SK-N-SH treated with all-trans-retinoic acid at 6 μM for 48 hours (cell line): ENCODE measurements at regions not wholly inside any gene's neighbourhood (a gene's known extent, or its start where the extent isn't known, plus 50 kb on each side); places are given as distances from the start of the nearest gene placed in this dataset.

Source experiments
- ATAC-seq: fragments of 200-7000 bp; cut with Tn5 transposase; 3 replicates; pipeline ENCODE4 v1.9.1; 2020; ENCODE audit warnings: mild to moderate bottlenecking, moderate library complexity
- ARNTL ChIP-seq: fragments of 450-650 bp; formaldehyde crosslinking; IDR thresholded peaks from 2 replicates; pipeline ENCODE4 v1.5.0; 2020; ENCODE audit warnings: low read depth, mild to moderate bottlenecking, moderate library complexity, borderline replicate concordance
- BACH2 ChIP-seq: fragments of 250-450 bp; sonication (Bioruptor Pico); IDR thresholded peaks from 2 replicates; pipeline ENCODE4 v1.9.0; 2021; ENCODE audit warnings: mild to moderate bottlenecking, borderline replicate concordance
- CSDC2 ChIP-seq: fragments of 250-450 bp; sonication (Bioruptor Pico); IDR thresholded peaks from 2 replicates; pipeline ENCODE4 v1.5.0; 2020; ENCODE audit warnings: mild to moderate bottlenecking, moderate library complexity
- ESRRG ChIP-seq: fragments of 250-450 bp; sonication (Bioruptor Pico); IDR thresholded peaks from 2 replicates; pipeline ENCODE4 v1.6.1; 2021; ENCODE audit warnings: mild to moderate bottlenecking
- GLIS3 ChIP-seq: fragments of 250-450 bp; sonication (Bioruptor Pico); IDR thresholded peaks from 2 replicates; pipeline ENCODE4 v1.5.0; 2020; ENCODE audit warnings: mild to moderate bottlenecking, moderate library complexity
- ISL1 ChIP-seq: fragments of 250-450 bp; sonication (Bioruptor Pico); IDR thresholded peaks from 2 replicates; pipeline ENCODE4 v2.1.2; 2022; ENCODE audit warnings: mild to moderate bottlenecking, moderate library complexity
- OSR1 ChIP-seq: fragments of 250-450 bp; sonication (Bioruptor Pico); IDR thresholded peaks from 2 replicates; pipeline ENCODE4 v1.8.0; 2022; ENCODE audit warnings: moderate library complexity, mild to moderate bottlenecking, inconsistent platforms
- PPARA ChIP-seq: fragments of 250-450 bp; sonication (Bioruptor Pico); IDR thresholded peaks from 2 replicates; pipeline ENCODE4 v1.5.0; 2020; ENCODE audit warnings: mild to moderate bottlenecking, borderline replicate concordance
- RARB ChIP-seq: fragments of 250-450 bp; sonication (Bioruptor Pico); IDR thresholded peaks from 2 replicates; pipeline ENCODE4 v1.8.0; 2021; ENCODE audit warnings: mild to moderate bottlenecking, moderate library complexity
- TCF4 ChIP-seq: fragments of 250-450 bp; sonication (Bioruptor Pico); IDR thresholded peaks from 2 replicates; pipeline ENCODE4 v1.8.0; 2021; ENCODE audit warnings: mild to moderate bottlenecking, moderate library complexity, borderline replicate concordance
- TOX ChIP-seq: fragments of 250-450 bp; sonication (Bioruptor Pico); IDR thresholded peaks from 2 replicates; pipeline ENCODE4 v1.8.0; 2021; ENCODE audit warnings: mild to moderate bottlenecking, moderate library complexity, borderline replicate concordance
- ZC3H10 ChIP-seq: fragments of 250-450 bp; sonication (Bioruptor Pico); IDR thresholded peaks from 2 replicates; pipeline ENCODE4 v1.5.1; 2021; ENCODE audit warnings: mild to moderate bottlenecking, moderate library complexity
- ZFP3 ChIP-seq: fragments of 250-450 bp; sonication (Bioruptor Pico); IDR thresholded peaks from 2 replicates; pipeline ENCODE4 v1.5.0; 2020; ENCODE audit warnings: mild to moderate bottlenecking, moderate library complexity
- ZFP30 ChIP-seq: fragments of 450-650 bp; formaldehyde crosslinking; IDR thresholded peaks from 2 replicates; pipeline ENCODE4 v1.5.0; 2022; ENCODE audit warnings: mild to moderate bottlenecking, moderate library complexity
- ZNF565 ChIP-seq: fragments of 450-650 bp; formaldehyde crosslinking; conservative IDR thresholded peaks from 2 replicates; pipeline ENCODE4 v1.5.0; 2020; ENCODE audit warnings: low read depth, mild to moderate bottlenecking, moderate library complexity
- ZNF70 ChIP-seq: fragments of 450-650 bp; formaldehyde crosslinking; IDR thresholded peaks from 2 replicates; pipeline ENCODE4 v1.5.0; 2020; ENCODE audit warnings: mild to moderate bottlenecking, moderate library complexity
- ZNF8 ChIP-seq: fragments of 450-650 bp; formaldehyde crosslinking; IDR thresholded peaks from 2 replicates; pipeline ENCODE4 v1.5.0; 2020; ENCODE audit warnings: mild to moderate bottlenecking, moderate library complexity
- TF ChIP-seq, protein P1 (sequence below): fragments of 250-450 bp; sonication (Bioruptor Pico); IDR thresholded peaks from 2 replicates; pipeline ENCODE4 v1.5.0; 2020; ENCODE audit warnings: mild to moderate bottlenecking, moderate library complexity
- TF ChIP-seq, protein P2 (sequence below): fragments of 250-450 bp; sonication (Bioruptor Pico); IDR thresholded peaks from 2 replicates; pipeline ENCODE4 v1.8.0; 2020; ENCODE audit warnings: mild to moderate bottlenecking, moderate library complexity, borderline replicate concordance
- TF ChIP-seq, protein P3 (sequence below): fragments of 250-450 bp; sonication (Bioruptor Pico); IDR thresholded peaks from 2 replicates; pipeline ENCODE4 v1.8.0; 2021; ENCODE audit warnings: low read depth, mild to moderate bottlenecking, moderate library complexity, borderline replicate concordance
- TF ChIP-seq, protein P4 (sequence below): fragments of 250-450 bp; sonication (Bioruptor Pico); IDR thresholded peaks from 2 replicates; pipeline ENCODE4 v1.5.1; 2021; ENCODE audit warnings: mild to moderate bottlenecking, moderate library complexity
- TF ChIP-seq, protein P5 (sequence below): fragments of 250-450 bp; sonication (Bioruptor Pico); IDR thresholded peaks from 2 replicates; pipeline ENCODE4 v1.5.1; 2020; ENCODE audit warnings: low read depth, mild to moderate bottlenecking, moderate library complexity

DNA sequence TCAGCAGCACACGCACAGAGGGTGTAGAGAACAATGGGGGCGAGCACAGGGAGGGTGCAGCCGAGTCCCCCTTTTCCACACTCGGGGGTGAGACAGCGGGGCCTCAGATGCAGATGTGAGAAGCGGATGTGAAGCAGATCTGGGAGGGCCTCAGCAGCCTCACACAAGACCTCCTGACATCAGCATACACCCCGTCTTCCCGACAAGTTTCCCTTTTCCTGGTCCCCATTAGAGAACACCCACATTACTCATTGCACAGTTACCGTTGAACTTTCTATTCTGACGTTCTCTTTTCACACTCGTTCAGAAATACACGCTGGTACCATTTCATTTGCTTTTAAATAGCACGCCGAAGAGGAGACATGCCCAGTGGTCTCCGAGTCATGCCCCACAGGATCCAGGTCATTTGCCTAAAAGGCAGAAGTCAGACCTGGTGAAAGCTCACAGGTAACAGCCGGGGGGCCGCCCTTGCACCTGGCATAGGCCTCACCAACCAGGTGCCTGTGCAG lies 129.5 kb upstream of the ID2 start:
- no peak for ATAC-seq

DNA sequence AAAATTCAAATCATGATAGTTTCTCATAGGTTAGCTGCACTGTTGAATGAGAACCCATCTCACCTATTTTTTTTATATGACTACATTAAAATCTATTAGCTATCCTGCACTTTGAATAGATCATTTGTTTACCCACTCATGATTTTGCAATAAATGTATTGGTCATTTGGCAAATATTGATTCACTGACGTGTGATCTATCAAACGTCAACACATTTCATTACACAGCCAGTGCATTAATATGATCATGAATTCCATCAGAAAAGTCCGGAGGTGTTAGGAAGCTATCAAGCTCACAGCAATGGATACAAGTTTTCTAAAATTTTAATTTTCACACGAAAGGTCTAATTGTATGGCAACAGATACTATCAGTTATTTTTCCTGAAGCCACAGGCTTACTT lies 128.2 kb upstream of the ID2 start:
- TF ChIP-seq ZFP30 (CRISPR knock-in tag) (no peak), GLIS3 (CRISPR knock-in tag) (no peak), CSDC2 (CRISPR knock-in tag) (no peak), OSR1 (no peak), ARNTL (CRISPR knock-in tag) (no peak), ZNF70 (CRISPR knock-in tag) (no peak), ISL1 (CRISPR knock-in tag) (no peak), ESRRG (CRISPR knock-in tag) (no peak), TOX (CRISPR knock-in tag) (no peak), TCF4 (CRISPR knock-in tag) (no peak), RARB (CRISPR knock-in tag) (no peak), PPARA (CRISPR knock-in tag) (no peak)
- TF ChIP-seq, protein P1, sequence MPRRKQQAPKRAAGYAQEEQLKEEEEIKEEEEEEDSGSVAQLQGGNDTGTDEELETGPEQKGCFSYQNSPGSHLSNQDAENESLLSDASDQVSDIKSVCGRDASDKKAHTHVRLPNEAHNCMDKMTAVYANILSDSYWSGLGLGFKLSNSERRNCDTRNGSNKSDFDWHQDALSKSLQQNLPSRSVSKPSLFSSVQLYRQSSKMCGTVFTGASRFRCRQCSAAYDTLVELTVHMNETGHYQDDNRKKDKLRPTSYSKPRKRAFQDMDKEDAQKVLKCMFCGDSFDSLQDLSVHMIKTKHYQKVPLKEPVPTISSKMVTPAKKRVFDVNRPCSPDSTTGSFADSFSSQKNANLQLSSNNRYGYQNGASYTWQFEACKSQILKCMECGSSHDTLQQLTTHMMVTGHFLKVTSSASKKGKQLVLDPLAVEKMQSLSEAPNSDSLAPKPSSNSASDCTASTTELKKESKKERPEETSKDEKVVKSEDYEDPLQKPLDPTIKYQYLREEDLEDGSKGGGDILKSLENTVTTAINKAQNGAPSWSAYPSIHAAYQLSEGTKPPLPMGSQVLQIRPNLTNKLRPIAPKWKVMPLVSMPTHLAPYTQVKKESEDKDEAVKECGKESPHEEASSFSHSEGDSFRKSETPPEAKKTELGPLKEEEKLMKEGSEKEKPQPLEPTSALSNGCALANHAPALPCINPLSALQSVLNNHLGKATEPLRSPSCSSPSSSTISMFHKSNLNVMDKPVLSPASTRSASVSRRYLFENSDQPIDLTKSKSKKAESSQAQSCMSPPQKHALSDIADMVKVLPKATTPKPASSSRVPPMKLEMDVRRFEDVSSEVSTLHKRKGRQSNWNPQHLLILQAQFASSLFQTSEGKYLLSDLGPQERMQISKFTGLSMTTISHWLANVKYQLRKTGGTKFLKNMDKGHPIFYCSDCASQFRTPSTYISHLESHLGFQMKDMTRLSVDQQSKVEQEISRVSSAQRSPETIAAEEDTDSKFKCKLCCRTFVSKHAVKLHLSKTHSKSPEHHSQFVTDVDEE (CRISPR knock-in tag): no peak
- TF ChIP-seq, protein P2, sequence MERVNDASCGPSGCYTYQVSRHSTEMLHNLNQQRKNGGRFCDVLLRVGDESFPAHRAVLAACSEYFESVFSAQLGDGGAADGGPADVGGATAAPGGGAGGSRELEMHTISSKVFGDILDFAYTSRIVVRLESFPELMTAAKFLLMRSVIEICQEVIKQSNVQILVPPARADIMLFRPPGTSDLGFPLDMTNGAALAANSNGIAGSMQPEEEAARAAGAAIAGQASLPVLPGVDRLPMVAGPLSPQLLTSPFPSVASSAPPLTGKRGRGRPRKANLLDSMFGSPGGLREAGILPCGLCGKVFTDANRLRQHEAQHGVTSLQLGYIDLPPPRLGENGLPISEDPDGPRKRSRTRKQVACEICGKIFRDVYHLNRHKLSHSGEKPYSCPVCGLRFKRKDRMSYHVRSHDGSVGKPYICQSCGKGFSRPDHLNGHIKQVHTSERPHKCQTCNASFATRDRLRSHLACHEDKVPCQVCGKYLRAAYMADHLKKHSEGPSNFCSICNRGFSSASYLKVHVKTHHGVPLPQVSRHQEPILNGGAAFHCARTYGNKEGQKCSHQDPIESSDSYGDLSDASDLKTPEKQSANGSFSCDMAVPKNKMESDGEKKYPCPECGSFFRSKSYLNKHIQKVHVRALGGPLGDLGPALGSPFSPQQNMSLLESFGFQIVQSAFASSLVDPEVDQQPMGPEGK (CRISPR knock-in tag): no peak
- TF ChIP-seq, protein P3, sequence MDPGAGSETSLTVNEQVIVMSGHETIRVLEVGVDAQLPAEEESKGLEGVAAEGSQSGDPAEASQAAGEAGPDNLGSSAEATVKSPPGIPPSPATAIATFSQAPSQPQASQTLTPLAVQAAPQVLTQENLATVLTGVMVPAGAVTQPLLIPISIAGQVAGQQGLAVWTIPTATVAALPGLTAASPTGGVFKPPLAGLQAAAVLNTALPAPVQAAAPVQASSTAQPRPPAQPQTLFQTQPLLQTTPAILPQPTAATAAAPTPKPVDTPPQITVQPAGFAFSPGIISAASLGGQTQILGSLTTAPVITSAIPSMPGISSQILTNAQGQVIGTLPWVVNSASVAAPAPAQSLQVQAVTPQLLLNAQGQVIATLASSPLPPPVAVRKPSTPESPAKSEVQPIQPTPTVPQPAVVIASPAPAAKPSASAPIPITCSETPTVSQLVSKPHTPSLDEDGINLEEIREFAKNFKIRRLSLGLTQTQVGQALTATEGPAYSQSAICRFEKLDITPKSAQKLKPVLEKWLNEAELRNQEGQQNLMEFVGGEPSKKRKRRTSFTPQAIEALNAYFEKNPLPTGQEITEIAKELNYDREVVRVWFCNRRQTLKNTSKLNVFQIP (CRISPR knock-in tag): no peak
- TF ChIP-seq, protein P4, sequence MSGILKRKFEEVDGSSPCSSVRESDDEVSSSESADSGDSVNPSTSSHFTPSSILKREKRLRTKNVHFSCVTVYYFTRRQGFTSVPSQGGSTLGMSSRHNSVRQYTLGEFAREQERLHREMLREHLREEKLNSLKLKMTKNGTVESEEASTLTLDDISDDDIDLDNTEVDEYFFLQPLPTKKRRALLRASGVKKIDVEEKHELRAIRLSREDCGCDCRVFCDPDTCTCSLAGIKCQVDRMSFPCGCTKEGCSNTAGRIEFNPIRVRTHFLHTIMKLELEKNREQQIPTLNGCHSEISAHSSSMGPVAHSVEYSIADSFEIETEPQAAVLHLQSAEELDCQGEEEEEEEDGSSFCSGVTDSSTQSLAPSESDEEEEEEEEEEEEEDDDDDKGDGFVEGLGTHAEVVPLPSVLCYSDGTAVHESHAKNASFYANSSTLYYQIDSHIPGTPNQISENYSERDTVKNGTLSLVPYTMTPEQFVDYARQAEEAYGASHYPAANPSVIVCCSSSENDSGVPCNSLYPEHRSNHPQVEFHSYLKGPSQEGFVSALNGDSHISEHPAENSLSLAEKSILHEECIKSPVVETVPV (CRISPR knock-in tag): no peak
- TF ChIP-seq, protein P5, sequence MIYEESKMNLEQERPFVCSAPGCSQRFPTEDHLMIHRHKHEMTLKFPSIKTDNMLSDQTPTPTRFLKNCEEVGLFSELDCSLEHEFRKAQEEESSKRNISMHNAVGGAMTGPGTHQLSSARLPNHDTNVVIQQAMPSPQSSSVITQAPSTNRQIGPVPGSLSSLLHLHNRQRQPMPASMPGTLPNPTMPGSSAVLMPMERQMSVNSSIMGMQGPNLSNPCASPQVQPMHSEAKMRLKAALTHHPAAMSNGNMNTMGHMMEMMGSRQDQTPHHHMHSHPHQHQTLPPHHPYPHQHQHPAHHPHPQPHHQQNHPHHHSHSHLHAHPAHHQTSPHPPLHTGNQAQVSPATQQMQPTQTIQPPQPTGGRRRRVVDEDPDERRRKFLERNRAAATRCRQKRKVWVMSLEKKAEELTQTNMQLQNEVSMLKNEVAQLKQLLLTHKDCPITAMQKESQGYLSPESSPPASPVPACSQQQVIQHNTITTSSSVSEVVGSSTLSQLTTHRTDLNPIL (CRISPR knock-in tag): no peak

More for the DNA sequence above, 129.5 kb upstream of the ID2 start:
- TF ChIP-seq, protein P5 (CRISPR knock-in tag): no peak
- no peak for TF ChIP-seq ZNF565 (CRISPR knock-in tag)
- TF ChIP-seq, protein P3 (CRISPR knock-in tag): no peak
- TF ChIP-seq ZNF8: no peak
- no peak for TF ChIP-seq ZFP3 (CRISPR knock-in tag)
- TF ChIP-seq RARB (CRISPR knock-in tag): no peak
- no peak for TF ChIP-seq CSDC2 (CRISPR knock-in tag)
- TF ChIP-seq ESRRG (CRISPR knock-in tag): no peak
- no peak for TF ChIP-seq PPARA (CRISPR knock-in tag)
- TF ChIP-seq ZC3H10 (CRISPR knock-in tag): no peak
- no peak for TF ChIP-seq BACH2 (CRISPR knock-in tag)
- TF ChIP-seq GLIS3 (CRISPR knock-in tag): no peak

More for the DNA sequence above, 128.2 kb upstream of the ID2 start:
- no peak for ATAC-seq
